Anterior cingulate cortex (tissue), 58 donors: ENCODE measurements at regions not wholly inside any gene's neighbourhood (a gene's known extent, or its start where the extent isn't known, plus 50 kb on each side); places are given as distances from the start of the nearest gene placed in this dataset.
"Not testable (repeated sequence)": the region's sequence is repeated elsewhere in the genome, so short reads cannot be mapped to it uniquely, and the experiment has no call there.

ENCODE experiments used
- DNase-seq, 58 donors: peaks; one replicate each; lab custom pipeline; 2025; lab: John Stamatoyannopoulos, UW

- no peak for DNase-seq
Observed at GRCh38 chrX:93468075-93468474, 205.3 kb downstream of the NAP1L3 start.

GRCh38 chrX:93466383-93466782 is 207.0 kb downstream of the NAP1L3 start:
- DNase-seq = no peak

- no peak for DNase-seq
Observed at GRCh38 chrX:93461060-93461459, 212.3 kb downstream of the NAP1L3 start.

DNA sequence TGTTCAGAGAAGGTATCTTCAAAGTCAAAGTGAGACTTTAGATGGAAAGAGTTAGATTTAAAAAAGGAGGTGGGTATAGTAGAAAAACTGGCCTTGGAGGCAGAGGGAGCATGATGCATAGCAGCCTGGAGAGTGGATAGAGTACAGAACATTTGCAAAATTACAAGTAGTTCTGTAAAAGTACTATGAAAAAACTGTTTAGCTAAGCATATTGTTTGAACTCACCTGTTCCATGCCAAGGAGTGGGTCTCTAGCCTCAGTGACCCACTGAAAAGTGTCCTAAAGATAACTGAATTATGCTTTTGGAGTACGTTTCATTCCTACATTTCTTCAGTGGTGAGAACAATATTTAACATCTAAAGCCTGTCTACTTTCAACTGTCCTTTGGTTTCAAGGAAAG is 218.9 kb downstream of the NAP1L3 start:
- DNase-seq = no peak

- DNase-seq = not testable (repeated sequence)
Observed at GRCh38 chrX:93434721-93435120, 238.7 kb downstream of the NAP1L3 start.

GRCh38 chrX:93428497-93428896 is 244.9 kb downstream of the NAP1L3 start:
- DNase-seq = no peak

- DNase-seq = peak in 3 of 58 donors; percentile 0 to 2 (median 0)
Observed at GRCh38 chrX:93422693-93423092, 250.7 kb downstream of the NAP1L3 start.

DNA sequence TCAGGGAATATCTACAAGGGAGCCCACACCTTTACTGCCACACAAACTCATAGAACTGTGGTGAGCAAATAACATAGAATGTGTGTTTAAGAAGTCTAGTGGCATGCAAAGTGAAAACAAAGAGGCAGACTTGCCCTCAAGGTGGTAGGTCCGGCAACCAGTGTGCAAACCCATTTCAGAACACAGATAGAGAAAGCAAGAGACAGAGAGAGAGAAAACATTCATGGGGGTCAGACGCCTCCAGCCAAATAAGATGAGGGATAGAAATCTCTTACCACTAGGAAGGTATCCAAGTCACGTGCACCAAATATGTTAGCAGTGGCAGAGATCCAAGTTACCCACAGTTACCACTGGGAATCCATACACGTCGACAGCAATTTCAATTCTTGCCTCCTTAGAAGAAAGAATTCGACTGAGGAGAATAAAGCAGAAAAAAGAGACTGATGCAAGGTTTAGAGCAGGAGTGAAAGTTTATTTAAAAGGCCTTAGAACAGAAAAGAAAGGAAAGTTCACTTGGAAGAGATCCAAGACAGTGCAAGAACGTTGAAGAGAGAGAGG is 252.8 kb downstream of the NAP1L3 start:
- no peak for DNase-seq

GRCh38 chrX:93420090-93420489 is 253.3 kb downstream of the NAP1L3 start:
- no peak for DNase-seq

DNA sequence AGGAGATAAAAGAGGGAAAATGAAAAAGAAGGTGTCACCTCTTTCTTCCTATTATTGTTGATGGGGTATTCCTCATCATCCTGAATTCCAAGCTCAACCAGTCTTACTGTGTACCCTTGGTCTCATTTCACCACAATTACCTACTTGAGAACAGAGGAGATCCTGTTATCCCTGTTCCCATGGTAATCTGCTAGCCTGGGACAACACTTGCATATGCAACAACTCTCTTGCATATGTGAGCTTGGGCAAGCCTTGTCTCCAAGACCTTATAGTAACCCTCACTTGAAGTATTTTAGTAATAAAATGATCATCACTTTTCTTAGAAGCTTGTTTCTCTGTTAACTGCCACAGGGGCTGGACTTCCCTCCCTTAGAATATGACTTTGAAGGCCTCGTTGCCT is 253.7 kb downstream of the NAP1L3 start:
- DNase-seq = no peak

DNA sequence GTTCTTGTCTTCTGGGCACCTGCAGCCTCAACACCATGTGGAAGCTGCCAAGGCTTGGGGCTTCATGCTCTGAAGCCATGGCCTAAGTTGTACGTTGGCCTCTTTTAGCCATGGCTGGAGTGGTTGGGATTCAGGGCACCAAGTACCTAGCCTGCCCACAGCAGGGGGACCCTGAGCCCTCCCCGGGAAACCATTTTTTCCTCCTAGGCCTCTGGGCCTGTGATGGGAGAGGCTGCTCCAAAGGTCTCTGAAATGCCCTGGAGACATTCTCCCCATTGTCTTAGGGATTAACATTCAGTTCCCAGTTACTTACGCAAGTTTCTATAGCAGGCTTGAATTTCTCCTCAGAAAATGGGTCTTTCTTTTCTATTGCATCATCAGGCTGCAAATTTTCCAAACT is 269.3 kb downstream of the NAP1L3 start:
- no peak for DNase-seq

GRCh38 chrX:93354651-93355050 is 318.7 kb downstream of the NAP1L3 start:
- no peak for DNase-seq

DNA sequence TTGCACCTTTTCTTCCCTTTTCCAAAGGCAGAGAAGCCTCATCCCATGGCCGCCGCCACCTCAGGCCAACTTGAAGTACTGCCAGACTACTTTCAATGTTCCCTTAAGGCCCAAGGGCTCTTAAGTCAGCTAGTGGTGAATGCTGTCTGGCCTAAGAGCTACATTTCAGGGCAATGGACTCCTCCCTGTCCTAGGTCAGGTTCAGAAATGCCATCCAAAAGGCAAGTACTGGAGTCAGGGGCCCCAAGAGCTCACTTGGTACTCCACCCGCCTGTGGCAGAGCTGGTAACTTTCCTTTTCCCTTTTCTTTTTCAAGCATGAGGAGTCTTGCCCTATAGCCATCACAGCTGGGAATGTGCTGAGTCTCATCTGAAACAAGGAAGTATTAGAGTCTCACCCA is 327.1 kb downstream of the NAP1L3 start:
- no peak for DNase-seq

DNA sequence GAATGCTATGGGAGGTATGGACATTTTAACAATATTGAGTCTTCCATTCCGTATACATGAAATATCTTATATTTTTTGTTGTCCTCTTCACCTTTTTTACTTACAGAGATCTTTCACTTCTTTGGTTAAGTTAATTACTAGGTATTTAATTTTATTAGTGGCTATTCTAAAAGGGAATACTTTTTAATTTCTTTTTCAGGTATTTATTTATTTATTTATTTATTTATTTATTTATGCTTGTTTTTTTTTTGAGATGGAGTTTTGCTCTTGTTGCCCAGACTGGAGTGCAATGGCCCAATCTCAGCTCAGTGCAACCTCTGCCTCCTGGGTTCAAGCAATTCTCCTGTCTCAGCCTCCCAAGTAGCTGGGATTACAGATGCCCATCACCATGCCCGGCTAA is 329.1 kb downstream of the NAP1L3 start:
- not testable (repeated sequence) for DNase-seq

GRCh38 chrX:93332329-93332728 is 341.0 kb downstream of the NAP1L3 start:
- DNase-seq = no peak

DNA sequence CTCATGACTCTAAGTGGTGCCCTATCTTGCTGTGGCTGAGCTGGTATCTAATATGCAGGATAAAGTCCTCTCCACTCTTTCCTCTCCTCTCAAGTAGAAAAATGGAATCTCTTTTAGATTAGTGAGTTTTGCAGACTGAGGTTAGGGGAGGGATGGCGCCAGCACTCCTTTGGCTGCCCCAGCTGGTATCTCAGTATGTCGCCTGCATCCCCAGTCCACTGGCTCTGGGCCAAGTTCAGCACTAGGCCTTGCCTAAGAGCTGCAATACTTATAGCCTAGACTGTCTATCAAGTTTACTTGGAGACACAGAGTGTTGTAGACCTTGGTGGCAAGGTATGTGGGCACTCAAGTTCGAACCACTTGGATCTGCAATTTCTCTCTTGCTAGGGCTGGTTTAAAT is 351.3 kb downstream of the NAP1L3 start:
- no peak for DNase-seq

DNA sequence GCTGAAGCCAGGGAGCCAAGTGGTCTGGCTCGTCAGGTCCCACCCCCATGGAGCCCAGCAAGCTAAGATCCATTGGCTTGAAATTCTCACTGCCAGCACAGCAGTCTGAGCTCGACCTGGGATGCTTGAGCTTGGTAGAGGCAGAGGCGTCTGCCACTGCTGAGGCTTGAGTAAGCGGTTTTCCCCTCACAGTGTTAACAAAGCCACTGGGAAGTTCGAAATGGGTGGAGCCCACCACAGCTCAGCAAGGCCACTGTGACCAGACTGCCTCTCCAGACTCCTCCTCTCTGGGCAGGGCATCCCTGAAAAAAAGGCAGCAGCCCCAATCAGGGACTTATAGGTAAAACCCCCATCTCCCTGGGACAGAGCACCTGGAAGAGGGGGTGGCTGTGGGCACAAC is 353.8 kb downstream of the NAP1L3 start:
- no peak for DNase-seq
